ENCODE measurements at regions not wholly inside any gene's neighbourhood (a gene's known extent, or its start where the extent isn't known, plus 50 kb on each side); places are given as distances from the start of the nearest gene placed in this dataset.

GRCh38 chr2:239777219-239777618, 247.9 kb downstream of the NDUFA10 start:
- intact Hi-C loops (cut with micrococcal nuclease) (no loop called here), dilution Hi-C loops (cut with MboI; ENCODE audit: extremely low pct_ligation_motif_present, low sequenced_read_pairs) (no loop called here)
- BruUV-seq (replicated peaks): no TSS peak
- Histone ChIP-seq H3K4me3 (replicated peaks in 1 of 3; ENCODE audit: insufficient read depth in 1 of 3, low read depth in 1 of 3, low read length in 3 of 3) (no peak overlapping the region), H3K27me3 (ENCODE audit: control insufficient read depth in 2 of 2, insufficient read depth in 2 of 2, low read length in 2 of 2) (no peaks in the 10 kb centered on the region), H3K9me3 (replicated peaks; ENCODE audit: control insufficient read depth, insufficient read depth, low read length) (no peaks in the 10 kb centered on the region), H3K9me1 (replicated peaks; ENCODE audit: control insufficient read depth, extremely low read depth, insufficient read depth, low read length) (no peaks in the 10 kb centered on the region), H3K36me3 (ENCODE audit: control insufficient read depth in 2 of 2, extremely low read depth in 1 of 2, insufficient read depth in 2 of 2, low read length in 2 of 2) (no peaks in the 10 kb centered on the region), H3K9ac (replicated peaks; ENCODE audit: extremely low read depth, insufficient read depth, low read length) (no peak overlapping the region), H3K4me2 (ENCODE audit: insufficient read depth, low read length) (no peak overlapping the region), H3K79me2 (ENCODE audit: control insufficient read depth, insufficient read depth, low read length) (no peaks in the 10 kb centered on the region), H4K20me1 (replicated peaks; ENCODE audit: control insufficient read depth, extremely low read depth, insufficient read depth, low read length) (no peaks in the 10 kb centered on the region), H3K4me1 (ENCODE audit: control insufficient read depth, extremely low read depth, insufficient read depth, low read length) (no peaks in the 10 kb centered on the region), H3K27ac (ENCODE audit: insufficient read depth, low read depth, low read length) (no peak overlapping the region), H2AFZ (ENCODE audit: low read depth, low read length) (no peak overlapping the region)
- TF ChIP-seq CTCF (IDR thresholded peaks at IDR 0.05; ENCODE audit: extremely low read depth in 1 of 2, insufficient read depth in 1 of 2, low read depth in 1 of 2, low read length in 2 of 2) (no peak), FOS (IDR thresholded peaks at IDR 0.05; ENCODE audit: borderline replicate concordance, insufficient read depth, low read length) (no peak)
- FAIRE-seq (no peak), DNase-seq (ENCODE audit: low read depth, low spot score) (no peak)
- CTCF ChIA-PET: no interaction called here
- POLR2A ChIA-PET: no interaction called here

GRCh38 chr2:239776436-239777005, 248.6 kb downstream of the NDUFA10 start:
- Histone ChIP-seq H2AFZ (ENCODE audit: low read depth, low read length) (no peak overlapping the region), H3K79me2 (ENCODE audit: control insufficient read depth, insufficient read depth, low read length) (no peaks in the 10 kb centered on the region), H3K4me1 (ENCODE audit: control insufficient read depth, extremely low read depth, insufficient read depth, low read length) (no peaks in the 10 kb centered on the region), H3K4me3 (replicated peaks in 1 of 3; ENCODE audit: insufficient read depth in 1 of 3, low read depth in 1 of 3, low read length in 3 of 3) (no peak overlapping the region), H3K27me3 (ENCODE audit: control insufficient read depth in 2 of 2, insufficient read depth in 2 of 2, low read length in 2 of 2) (no peaks in the 10 kb centered on the region), H3K36me3 (ENCODE audit: control insufficient read depth in 2 of 2, extremely low read depth in 1 of 2, insufficient read depth in 2 of 2, low read length in 2 of 2) (no peaks in the 10 kb centered on the region), H3K4me2 (ENCODE audit: insufficient read depth, low read length) (no peak overlapping the region), H4K20me1 (replicated peaks; ENCODE audit: control insufficient read depth, extremely low read depth, insufficient read depth, low read length) (no peaks in the 10 kb centered on the region), H3K9ac (replicated peaks; ENCODE audit: extremely low read depth, insufficient read depth, low read length) (no peak overlapping the region), H3K9me1 (replicated peaks; ENCODE audit: control insufficient read depth, extremely low read depth, insufficient read depth, low read length) (no peaks in the 10 kb centered on the region), H3K9me3 (replicated peaks; ENCODE audit: control insufficient read depth, insufficient read depth, low read length) (peaks cover under 1% of the 10 kb centered on the region), H3K27ac (ENCODE audit: insufficient read depth, low read depth, low read length) (no peak overlapping the region)
- FAIRE-seq: no peak
- no peak for DNase-seq (ENCODE audit: low read depth, low spot score)
- intact Hi-C loops (cut with micrococcal nuclease): no loop called here
- CTCF ChIA-PET: no interaction called here
- POLR2A ChIA-PET: no interaction called here
- dilution Hi-C loops (cut with MboI; ENCODE audit: extremely low pct_ligation_motif_present, low sequenced_read_pairs): no loop called here
- TF ChIP-seq POLR2AphosphoS5 (IDR thresholded peaks at IDR 0.05; ENCODE audit: insufficient read depth, low read depth, low read length) (no peak), GATA2 (IDR thresholded peaks at IDR 0.05; ENCODE audit: insufficient read depth, insufficient read length, low read depth, low read length) (no peak)
- no TSS peak for BruUV-seq (replicated peaks)
